Tibial nerve (tissue), 4 donors: ENCODE measurements at regions not wholly inside any gene's neighbourhood (a gene's known extent, or its start where the extent isn't known, plus 50 kb on each side); places are given as distances from the start of the nearest gene placed in this dataset.
A peak's percentile ranks its signal among the peaks of the same experiment; 100 is the strongest.

Source experiments
- DNase-seq, 2 donors: peaks; one replicate each; pipeline ENCODE4 v3.0.0-alpha.2; 2019; ENCODE audit warnings: low spot score in 2 of 2
- H3K27ac ChIP-seq, 4 donors: fragments of 200-600 bp; sonication (generic) in 3 of 4; one replicate each; pipeline ENCODE4 v1.5.1; 2017 to 2019; ENCODE audit warnings: mild to moderate bottlenecking in 1 of 4
- H3K27me3 ChIP-seq, 2 donors: fragments of 200-600 bp; sonication (generic) in 1 of 2; one replicate each; pipeline versions ENCODE4 v1.5.1 to v1.6.0; 2017 to 2019
- H3K36me3 ChIP-seq, 3 donors: fragments of 200-600 bp; sonication (generic); one replicate each; pipeline ENCODE4 v1.5.1; 2018 to 2019
- H3K4me1 ChIP-seq, 4 donors: fragments of 200-600 bp; sonication (generic) in 3 of 4; one replicate each; pipeline ENCODE4 v1.5.1; 2017 to 2019
- H3K4me3 ChIP-seq, 4 donors: fragments of 200-600 bp; sonication (generic) in 3 of 4; one replicate each; pipeline ENCODE4 v1.5.1; 2017 to 2019; ENCODE audit warnings: mild to moderate bottlenecking in 1 of 4, moderate library complexity in 1 of 4
- H3K9me3 ChIP-seq, 4 donors: fragments of 200-600 bp; sonication (generic) in 3 of 4; one replicate each; pipeline ENCODE4 v1.5.1; 2017 to 2019
- CTCF ChIP-seq, 5 experiments: fragments of 200-600 bp in 3 of 5; fragments of 450-650 bp in 2 of 5; sonication (generic) in 3 of 5; IDR thresholded peaks; one replicate each; pipeline ENCODE4 v1.5.1; 2016 to 2019; ENCODE audit warnings: antibody characterized with exemption in 5 of 5, mild to moderate bottlenecking in 3 of 5, moderate library complexity in 2 of 5
- EP300 ChIP-seq, 2 donors: sonication (generic); formaldehyde crosslinking; IDR thresholded peaks; one replicate each; pipeline ENCODE4 v1.6.1; 2017; ENCODE audit warnings: antibody characterized with exemption in 2 of 2, mild to moderate bottlenecking in 1 of 2
- POLR2A ChIP-seq, 2 donors: fragments of 450-650 bp; IDR thresholded peaks; one replicate each; pipeline ENCODE4 v1.6.1; 2017; ENCODE audit warnings: antibody characterized with exemption in 2 of 2, mild to moderate bottlenecking in 2 of 2, moderate library complexity in 2 of 2
- WGBS, 2 donors: methylation state at CpG; one replicate each; pipeline ENCODE4 v1.1.5; 2018; 5-methylcytosine and 5-hydroxymethylcytosine counted together

DNA sequence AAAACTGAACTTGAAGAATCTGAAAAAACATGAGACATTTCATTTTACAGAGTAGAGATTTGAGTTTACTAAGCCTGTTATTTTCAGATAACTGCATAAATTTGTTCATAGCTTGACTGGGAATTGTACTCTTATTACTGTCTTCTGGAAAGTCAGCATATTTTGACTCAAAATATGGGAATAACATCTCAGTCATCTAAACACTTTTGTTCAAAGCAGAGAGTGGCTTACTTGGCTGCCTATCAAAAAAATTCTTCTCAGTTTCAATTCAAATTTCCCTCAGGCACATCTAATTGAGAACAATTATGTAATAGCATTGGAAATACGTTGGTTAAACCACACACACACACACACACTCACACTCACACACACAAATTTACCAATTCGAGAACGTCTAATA lies 384.6 kb downstream of the ARL4A start:
- DNase-seq, result no peak
- no peaks in the 10 kb centered on the region for H3K36me3 ChIP-seq
- TF ChIP-seq CTCF (IDR thresholded peaks at IDR 0.05) (no peak), POLR2A (IDR thresholded peaks at IDR 0.05) (no peak), EP300 (IDR thresholded peaks at IDR 0.05) (no peak)
- H3K27ac ChIP-seq, result peak overlapping the region in 2 of 4 donors; percentile 39 to 41
- H3K4me3 ChIP-seq, result no peak overlapping the region
- WGBS, 2 donors, result 19 to 21% methylated on average over 3 of the region's 3 CpGs
- H3K9me3 ChIP-seq, result no peaks in the 10 kb centered on the region
- no peaks in the 10 kb centered on the region for H3K27me3 ChIP-seq
- H3K4me1 ChIP-seq, result peaks cover 0 to 11% (median 0%) of the 10 kb centered on the region in 4 donors

DNA sequence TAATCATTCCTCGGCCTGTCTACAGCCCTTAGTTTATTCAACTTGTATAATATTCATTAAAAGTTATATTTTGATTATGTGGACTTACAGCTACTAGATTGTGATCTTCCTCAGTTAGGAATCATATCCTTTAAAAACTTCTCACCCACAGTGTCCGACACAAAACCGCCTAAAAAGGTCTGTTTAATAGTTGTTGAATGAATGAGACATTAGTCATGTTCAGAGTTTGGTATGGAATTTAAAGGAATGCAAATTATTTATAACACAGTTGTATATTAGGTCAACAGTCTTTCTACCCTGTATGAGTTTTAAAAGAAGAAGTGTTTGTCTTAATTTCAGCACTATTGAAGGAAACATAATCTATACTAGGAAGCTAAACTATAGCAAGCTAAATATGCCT lies 390.0 kb downstream of the ARL4A start:
- TF ChIP-seq POLR2A (IDR thresholded peaks at IDR 0.05) (no peak), EP300 (IDR thresholded peaks at IDR 0.05) (no peak), CTCF (IDR thresholded peaks at IDR 0.05) (no peak)
- Histone ChIP-seq H3K4me3 (no peak overlapping the region), H3K9me3 (no peaks in the 10 kb centered on the region), H3K4me1 (peaks cover 0 to under 1% (median 0%) of the 10 kb centered on the region in 4 donors), H3K27me3 (no peaks in the 10 kb centered on the region), H3K36me3 (no peaks in the 10 kb centered on the region), H3K27ac (no peak overlapping the region)
- 81% methylated on average over 3 of the region's 3 CpGs for WGBS, 2 donors
- no peak for DNase-seq

DNA sequence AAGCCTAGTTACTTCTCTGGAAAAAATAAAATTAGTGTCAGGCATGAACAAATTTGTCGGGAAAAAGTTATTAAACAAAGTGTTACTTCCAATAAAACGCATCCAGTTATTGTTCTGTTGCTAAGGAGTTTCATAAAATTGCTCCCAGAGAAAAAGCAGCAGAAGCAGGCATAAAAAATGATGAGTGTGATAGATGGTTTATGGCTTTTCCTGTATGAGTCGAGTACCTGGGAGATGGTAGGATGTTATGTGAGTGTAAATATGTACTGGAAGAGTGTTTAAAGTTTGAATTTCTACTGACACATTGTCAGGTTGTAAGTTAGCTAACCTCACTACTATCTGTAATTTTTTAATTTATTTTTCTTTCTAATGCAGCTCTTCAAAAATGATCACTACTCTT lies 390.7 kb downstream of the ARL4A start:
- Histone ChIP-seq H3K36me3 (no peaks in the 10 kb centered on the region), H3K4me1 (no peaks in the 10 kb centered on the region), H3K27ac (no peak overlapping the region), H3K27me3 (no peaks in the 10 kb centered on the region), H3K4me3 (no peak overlapping the region), H3K9me3 (no peaks in the 10 kb centered on the region)
- WGBS, 2 donors, result 53 to 58% methylated on average over 3 of the region's 3 CpGs
- no peak for TF ChIP-seq POLR2A (IDR thresholded peaks at IDR 0.05)
- TF ChIP-seq EP300 (IDR thresholded peaks at IDR 0.05), result no peak
- TF ChIP-seq CTCF (IDR thresholded peaks at IDR 0.05), result no peak
- no peak for DNase-seq

GRCh38 chr7:13090959-13091358 lies 403.5 kb downstream of the ARL4A start:
- no peak overlapping the region for H3K27ac ChIP-seq
- DNase-seq, result no peak
- no peaks in the 10 kb centered on the region for H3K27me3 ChIP-seq
- WGBS, 2 donors, result 83 to 86% methylated on average over 1 of the region's 1 CpG
- H3K4me3 ChIP-seq, result no peak overlapping the region
- H3K36me3 ChIP-seq, result no peaks in the 10 kb centered on the region
- no peaks in the 10 kb centered on the region for H3K4me1 ChIP-seq
- H3K9me3 ChIP-seq, result no peaks in the 10 kb centered on the region
- TF ChIP-seq POLR2A (IDR thresholded peaks at IDR 0.05) (no peak), EP300 (IDR thresholded peaks at IDR 0.05) (no peak), CTCF (IDR thresholded peaks at IDR 0.05) (no peak)

DNA sequence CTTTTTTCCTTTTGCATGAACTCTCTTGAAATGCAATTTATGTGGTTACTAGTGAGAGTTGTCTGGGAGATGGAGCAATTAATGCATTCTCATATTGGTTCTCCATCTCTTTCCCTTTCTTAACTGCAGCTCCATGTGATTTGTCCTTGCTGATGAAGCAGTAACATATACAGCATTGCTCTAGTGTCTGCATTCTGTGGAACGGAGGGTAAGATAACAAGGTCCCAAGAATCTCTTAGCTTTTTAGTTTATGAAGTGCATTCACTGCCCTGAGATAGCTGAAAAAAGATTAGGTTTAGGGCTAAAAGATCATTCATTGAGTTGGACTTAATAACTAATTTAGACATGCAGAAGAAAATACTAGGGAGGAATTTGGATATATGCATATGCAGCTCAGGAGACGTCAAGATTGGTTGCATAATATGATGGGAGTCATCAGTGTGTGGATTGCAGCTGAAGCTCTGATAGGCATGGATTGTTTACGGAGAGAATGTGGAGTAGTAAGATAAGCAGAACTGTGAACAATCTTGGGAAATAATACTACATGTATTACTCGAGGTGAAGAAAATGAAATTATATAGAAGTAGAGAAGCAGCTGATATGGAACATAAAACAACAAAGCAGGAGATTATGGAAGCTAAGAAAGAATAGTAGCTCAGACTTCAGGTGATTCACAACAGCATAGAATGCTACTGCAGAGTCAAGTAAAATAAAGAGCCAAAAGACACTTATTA lies 404.7 kb downstream of the ARL4A start:
- TF ChIP-seq POLR2A (IDR thresholded peaks at IDR 0.05), result no peak
- Histone ChIP-seq H3K36me3 (no peaks in the 10 kb centered on the region), H3K27me3 (no peaks in the 10 kb centered on the region), H3K4me3 (no peak overlapping the region), H3K9me3 (no peaks in the 10 kb centered on the region), H3K4me1 (no peaks in the 10 kb centered on the region), H3K27ac (no peak overlapping the region)
- DNase-seq, result no peak
- WGBS, 2 donors, result 63 to 70% methylated on average over 4 of the region's 4 CpGs

- Histone ChIP-seq H3K27ac (no peak overlapping the region), H3K36me3 (no peaks in the 10 kb centered on the region), H3K9me3 (no peaks in the 10 kb centered on the region), H3K4me1 (no peaks in the 10 kb centered on the region), H3K27me3 (no peaks in the 10 kb centered on the region), H3K4me3 (no peak overlapping the region)
- WGBS, 2 donors, result 38 to 49% methylated on average over 2 of the region's 2 CpGs
- no peak for DNase-seq
- TF ChIP-seq EP300 (IDR thresholded peaks at IDR 0.05), result no peak
- TF ChIP-seq CTCF (IDR thresholded peaks at IDR 0.05), result no peak
- no peak for TF ChIP-seq POLR2A (IDR thresholded peaks at IDR 0.05)
These were observed 405.2 kb downstream of the ARL4A start for GRCh38 chr7:13092708-13093005.
